ENCODE measurements at regions not wholly inside any gene's neighbourhood (a gene's known extent, or its start where the extent isn't known, plus 50 kb on each side); places are given as distances from the start of the nearest gene placed in this dataset.
"Not testable (repeated sequence)": the region's sequence is repeated elsewhere in the genome, so short reads cannot be mapped to it uniquely, and the experiment has no call there.

- no peak for DNase-seq
Measured at GRCh38 chr9:2523591-2523990, 98.0 kb upstream of the VLDLR start.

GRCh38 chr9:2524601-2525000 is 97.0 kb upstream of the VLDLR start:
- no peak for DNase-seq

GRCh38 chr9:2525147-2525546 is 96.4 kb upstream of the VLDLR start:
- DNase-seq: no peak

- DNase-seq: no peak
Measured at GRCh38 chr9:2526071-2526828, 95.3 kb upstream of the VLDLR start.

- no peak for DNase-seq
Measured at GRCh38 chr9:2531481-2531880, 90.1 kb upstream of the VLDLR start.

GRCh38 chr9:2536511-2536910 is 85.1 kb upstream of the VLDLR start:
- no peak for DNase-seq

GRCh38 chr9:2545881-2546490 is 75.6 kb upstream of the VLDLR start:
- DNase-seq: no peak

GRCh38 chr9:2555899-2556600 is 65.5 kb upstream of the VLDLR start:
- not testable (repeated sequence) for DNase-seq

- DNase-seq: no peak
Measured at GRCh38 chr9:2557693-2558092, 63.9 kb upstream of the VLDLR start.

- DNase-seq: no peak
Measured at GRCh38 chr9:2559192-2560152, 62.1 kb upstream of the VLDLR start.

- DNase-seq: peak; percentile 8
Measured at GRCh38 chr9:2560180-2560579, 61.4 kb upstream of the VLDLR start.

- no peak for DNase-seq
Measured at GRCh38 chr9:2565676-2566340, 55.8 kb upstream of the VLDLR start.

- DNase-seq: no peak
Measured at GRCh38 chr9:2567922-2568321, 53.7 kb upstream of the VLDLR start.

GRCh38 chr9:2568689-2569088 is 52.9 kb upstream of the VLDLR start:
- no peak for DNase-seq

- peak; percentile 36 for DNase-seq
Measured at GRCh38 chr9:2570615-2571479, 50.7 kb upstream of the VLDLR start.

Data from NCI-H1092 (cell line).